ENCODE measurements at regions not wholly inside any gene's neighbourhood (a gene's known extent, or its start where the extent isn't known, plus 50 kb on each side); places are given as distances from the start of the nearest gene placed in this dataset.
"Not testable (repeated sequence)": the region's sequence is repeated elsewhere in the genome, so short reads cannot be mapped to it uniquely, and the experiment has no call there.

DNA sequence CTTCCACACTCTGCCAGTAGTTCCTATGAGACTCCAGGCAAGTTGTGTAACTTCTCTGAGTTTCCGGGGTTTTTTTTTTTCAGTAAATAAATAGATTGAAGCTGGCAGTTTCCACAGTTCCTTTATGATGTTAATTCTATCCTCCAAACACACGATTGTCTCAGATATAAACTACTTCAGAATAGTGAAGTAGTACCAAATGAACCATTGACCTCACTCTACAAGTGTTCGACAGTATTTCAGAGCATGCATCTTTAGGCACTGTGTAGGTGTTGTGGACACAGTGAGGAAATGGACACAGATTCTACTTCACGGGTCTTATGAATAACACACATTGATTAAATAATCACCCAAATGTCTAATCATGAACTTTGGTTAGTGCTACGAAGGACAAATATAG lies 136.1 kb upstream of the IGSF10 start:
- DNase-seq (ENCODE audit: low read depth in 2 of 2), result no peak

GRCh38 chr3:151593928-151594327 lies 133.1 kb upstream of the IGSF10 start:
- no peak for DNase-seq (ENCODE audit: low read depth in 2 of 2)

- no peak for DNase-seq (ENCODE audit: low read depth in 2 of 2)
These were observed 131.4 kb upstream of the IGSF10 start for GRCh38 chr3:151592287-151592686.

- no peak for DNase-seq (ENCODE audit: low read depth in 2 of 2)
These were observed 130.6 kb upstream of the IGSF10 start for GRCh38 chr3:151591441-151591840.

DNA sequence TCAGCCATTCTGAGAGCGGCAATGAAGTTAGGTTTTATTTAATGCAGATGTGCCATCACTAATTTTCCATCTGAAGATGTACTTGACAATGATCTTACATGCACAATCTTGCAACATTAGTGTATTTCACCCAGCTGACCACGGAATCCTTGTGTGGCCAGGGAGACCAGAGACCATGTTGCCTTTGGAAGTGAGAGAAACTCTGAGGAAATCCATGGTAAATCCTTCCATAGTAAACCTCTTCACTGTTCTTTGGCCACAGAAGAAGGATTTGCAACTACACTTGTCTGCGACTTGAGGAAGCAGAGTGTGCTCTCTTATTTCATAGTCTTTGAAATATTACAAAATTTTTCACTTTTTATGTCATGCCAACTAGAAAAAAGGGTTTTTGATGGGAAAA lies 128.4 kb upstream of the IGSF10 start:
- no peak for DNase-seq (ENCODE audit: low read depth in 2 of 2)

DNA sequence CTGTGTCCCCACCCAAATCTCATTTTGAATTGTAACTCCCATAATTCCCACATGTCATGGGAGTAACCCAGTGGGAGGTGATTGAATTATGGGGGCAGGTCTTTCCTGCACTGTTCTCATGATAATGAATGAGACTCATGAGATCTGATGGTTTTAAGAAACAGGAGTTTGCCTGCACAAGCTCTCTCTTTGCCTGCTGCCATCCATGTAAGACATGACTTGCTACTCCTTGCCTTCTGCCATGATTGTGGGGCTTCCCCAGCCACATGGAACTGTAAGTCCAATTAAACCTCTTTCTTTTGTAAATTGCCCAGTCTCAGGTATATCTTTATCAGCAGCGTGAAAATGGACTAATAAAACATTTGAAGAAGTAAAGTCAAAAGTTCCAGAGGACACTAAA lies 126.8 kb upstream of the IGSF10 start:
- not testable (repeated sequence) for DNase-seq (ENCODE audit: low read depth in 2 of 2)

DNA sequence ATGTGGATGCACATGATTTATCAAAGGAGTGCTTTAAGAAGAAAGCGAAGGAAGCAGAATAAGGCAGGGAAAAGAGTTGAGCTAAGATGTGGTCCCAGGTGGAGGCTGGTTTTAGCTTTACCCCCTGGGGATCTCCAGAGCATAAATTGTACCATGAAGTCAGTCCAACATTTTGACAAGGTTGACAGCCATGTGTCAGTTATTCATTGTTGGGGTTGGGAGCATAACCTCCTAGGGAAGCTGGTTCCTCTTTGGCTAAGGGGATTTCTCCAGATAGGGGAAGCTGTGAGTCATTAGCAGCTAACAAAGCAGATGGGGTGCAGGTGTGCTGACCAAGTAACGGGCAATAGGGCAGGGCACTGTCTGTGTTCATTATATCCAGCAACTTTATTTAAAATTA lies 123.7 kb upstream of the IGSF10 start:
- DNase-seq (ENCODE audit: low read depth in 2 of 2), result peak; percentile 14 to 38

DNA sequence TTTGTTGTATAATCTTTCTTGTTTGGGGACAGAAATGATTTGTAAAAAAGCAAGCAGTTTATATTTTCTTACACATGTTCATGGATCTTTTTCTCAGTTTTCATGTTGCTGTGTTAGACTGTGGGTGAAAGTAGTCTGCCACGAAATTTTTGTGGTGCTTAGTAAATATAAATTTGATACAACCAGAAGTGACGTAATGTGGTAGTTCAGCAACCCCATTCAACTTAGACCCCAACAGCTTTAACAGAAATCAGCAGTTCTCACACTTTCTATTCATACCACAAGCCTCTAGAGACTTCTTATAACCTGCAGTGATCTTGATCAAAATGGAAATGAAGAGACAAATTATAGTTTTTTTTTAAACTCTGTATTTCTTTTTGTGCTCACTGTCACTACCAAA lies 120.2 kb upstream of the IGSF10 start:
- no peak for DNase-seq (ENCODE audit: low read depth in 2 of 2)

- no peak for DNase-seq (ENCODE audit: low read depth in 2 of 2)
These were observed 119.7 kb upstream of the IGSF10 start for GRCh38 chr3:151580591-151580990.

DNA sequence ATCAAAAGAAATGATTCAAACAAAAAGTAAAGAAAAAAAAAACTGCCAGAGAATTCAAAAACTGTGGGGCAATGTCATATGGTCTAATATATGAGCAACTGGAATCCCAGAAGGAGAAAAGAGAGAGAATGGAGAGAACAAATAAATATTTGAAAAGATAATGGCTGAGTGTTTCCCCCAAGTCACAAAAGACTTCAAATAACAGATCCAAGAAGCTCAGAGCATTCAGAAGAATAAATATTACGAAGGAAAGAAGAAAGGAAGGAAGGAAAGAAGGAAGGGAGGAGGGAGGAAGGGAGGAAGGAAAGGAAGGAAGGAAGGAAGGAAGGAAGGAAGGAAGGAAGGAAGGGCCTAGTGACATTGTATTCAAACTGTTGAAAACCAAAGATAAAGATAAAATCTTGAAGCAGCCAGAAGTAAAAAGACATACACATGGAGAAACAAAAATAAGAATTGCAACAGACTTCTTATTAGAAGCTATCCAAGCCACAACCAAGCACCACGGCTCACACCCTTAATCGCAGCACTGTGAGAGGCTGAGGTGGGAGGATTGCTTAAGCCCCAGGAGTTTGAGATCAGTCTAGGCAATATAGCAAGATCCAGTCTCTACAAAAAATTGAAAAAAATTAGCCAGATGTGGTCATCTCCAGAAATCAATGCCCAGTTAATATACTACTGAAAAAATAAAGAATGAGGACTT lies 118.9 kb upstream of the IGSF10 start:
- no peak for DNase-seq (ENCODE audit: low read depth in 2 of 2)

DNA sequence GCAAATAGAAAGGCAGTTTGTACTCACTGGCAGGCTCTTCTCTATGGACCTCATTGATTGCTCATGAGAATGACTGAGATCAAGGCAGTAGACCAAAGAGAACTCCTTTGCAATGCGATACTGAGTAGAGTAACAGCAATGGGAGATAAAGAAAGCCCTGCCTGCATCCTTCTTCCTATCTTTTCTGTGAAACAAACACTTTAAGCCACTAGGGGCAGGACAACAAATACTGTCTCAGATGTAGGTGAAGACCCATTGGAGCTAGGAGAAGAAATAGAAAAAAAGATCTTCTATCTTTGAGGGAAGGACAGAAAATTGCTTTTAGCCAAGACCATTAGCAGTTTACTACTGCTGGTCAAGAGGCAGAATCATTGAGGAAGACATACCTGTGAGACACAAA lies 117.6 kb upstream of the IGSF10 start:
- DNase-seq (ENCODE audit: low read depth in 2 of 2), result no peak

DNA sequence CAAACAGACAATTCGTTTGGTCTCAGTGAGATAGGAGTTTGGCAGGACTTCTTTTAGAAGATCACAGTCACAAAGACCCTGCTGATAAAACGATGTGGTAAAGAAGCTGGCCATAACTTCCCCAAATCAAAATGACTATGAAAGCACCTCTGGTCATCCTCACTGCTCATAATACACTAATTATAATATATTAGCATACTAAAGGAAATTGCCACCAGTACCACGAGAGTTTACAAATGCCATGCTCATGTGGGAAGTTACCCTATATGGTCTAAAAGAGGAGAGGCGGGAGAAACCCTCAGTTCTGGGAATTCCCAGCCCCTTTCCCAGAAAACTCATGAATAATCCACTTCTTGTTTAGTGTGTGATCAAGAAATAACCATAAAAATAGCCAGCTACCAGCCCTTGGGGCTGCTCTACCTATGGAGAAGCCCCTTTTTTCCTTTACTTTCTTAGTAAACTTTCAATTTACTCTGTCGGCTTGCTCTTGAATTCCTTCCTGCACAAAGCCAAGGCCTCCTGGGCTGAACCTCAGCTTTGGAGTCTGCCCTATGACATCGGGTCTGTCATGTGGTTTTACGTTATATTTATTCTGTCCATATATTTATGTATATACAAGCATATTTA lies 115.8 kb upstream of the IGSF10 start:
- DNase-seq (ENCODE audit: low read depth in 2 of 2), result no peak

GRCh38 chr3:151568184-151568583 lies 107.3 kb upstream of the IGSF10 start:
- no peak for DNase-seq (ENCODE audit: low read depth in 2 of 2)

- DNase-seq (ENCODE audit: low read depth in 2 of 2), result no peak
These were observed 106.6 kb upstream of the IGSF10 start for GRCh38 chr3:151567477-151567876.

DNA sequence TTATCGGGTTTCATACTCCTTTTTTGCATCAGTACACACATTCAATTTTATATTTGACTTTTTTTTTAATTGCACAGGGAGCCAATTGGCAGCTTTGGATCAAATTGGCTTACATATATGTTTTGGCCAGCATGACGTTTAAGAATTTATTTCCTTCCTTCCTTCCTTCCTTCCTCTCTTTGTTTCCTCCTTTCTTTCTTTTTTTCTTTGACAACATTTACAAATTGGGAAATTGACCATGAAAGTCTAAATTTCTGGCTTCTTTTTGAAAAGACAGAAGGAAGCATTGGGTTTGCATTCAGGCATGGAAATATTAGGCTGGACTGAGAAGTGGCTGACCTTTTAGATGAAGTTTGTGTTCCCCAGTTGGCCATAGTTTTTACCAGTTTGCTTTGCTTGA lies 103.4 kb upstream of the IGSF10 start:
- DNase-seq (ENCODE audit: low read depth in 2 of 2), result no peak

DNA sequence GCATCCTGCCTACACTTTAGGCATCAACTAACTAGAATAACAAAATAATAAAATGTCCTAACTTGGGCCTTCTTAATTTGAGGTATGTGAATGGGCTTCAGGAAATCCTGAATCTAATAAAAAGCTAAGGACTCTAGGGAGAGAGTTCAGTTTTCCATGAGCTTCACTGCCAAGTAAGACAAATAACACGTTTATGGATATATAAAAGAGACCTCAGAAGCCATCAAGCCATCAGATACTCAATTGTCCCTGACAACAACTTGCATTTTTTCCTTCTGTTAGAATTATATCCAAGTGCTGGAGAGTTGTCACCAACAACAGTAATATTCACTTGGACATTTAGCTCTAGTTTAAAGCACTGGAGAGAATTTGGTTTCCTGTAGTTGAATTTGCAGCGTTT lies 102.4 kb upstream of the IGSF10 start:
- DNase-seq (ENCODE audit: low read depth in 2 of 2), result no peak

GRCh38 chr3:151562891-151563290 lies 102.0 kb upstream of the IGSF10 start:
- no peak for DNase-seq (ENCODE audit: low read depth in 2 of 2)

DNA sequence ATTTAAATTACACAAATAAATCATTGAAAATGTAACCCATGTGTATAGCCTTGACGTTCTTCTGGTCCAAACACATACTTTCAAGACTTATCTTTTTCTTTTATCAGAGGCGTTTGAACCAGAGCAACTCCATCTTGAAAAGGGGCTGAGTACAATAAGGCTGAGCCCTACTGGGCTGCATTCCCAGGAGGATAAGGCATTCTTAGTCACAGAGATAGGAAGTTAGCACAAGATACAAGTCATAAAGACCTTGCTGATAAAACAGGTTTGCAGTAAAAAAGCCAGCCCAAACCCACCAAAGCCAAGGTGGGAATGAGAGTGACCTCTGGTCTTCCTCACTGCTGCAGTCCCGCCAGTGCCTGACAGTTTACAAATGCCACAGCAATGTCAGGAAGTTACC lies 101.0 kb upstream of the IGSF10 start:
- no peak for DNase-seq (ENCODE audit: low read depth in 2 of 2)

DNA sequence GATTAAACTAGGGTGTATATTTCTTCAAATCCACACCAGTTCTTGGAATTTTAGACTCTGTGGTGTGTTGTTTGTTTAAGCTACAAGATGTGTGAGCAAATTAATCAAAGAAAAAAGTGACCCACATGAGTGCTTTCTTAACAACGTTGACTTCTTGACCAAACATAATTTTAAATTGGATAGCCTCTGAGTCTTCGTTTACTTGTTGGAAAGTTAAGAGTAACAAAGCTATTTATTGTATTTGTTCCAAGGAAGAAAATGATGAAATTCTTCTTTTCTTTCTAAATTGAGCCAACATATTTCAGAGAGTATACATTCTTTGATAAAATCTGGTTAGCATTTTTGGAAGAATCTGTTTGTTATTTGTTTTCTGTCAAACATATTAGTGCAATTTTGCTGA lies 99.9 kb upstream of the IGSF10 start:
- no peak for DNase-seq (ENCODE audit: low read depth in 2 of 2)

DNA sequence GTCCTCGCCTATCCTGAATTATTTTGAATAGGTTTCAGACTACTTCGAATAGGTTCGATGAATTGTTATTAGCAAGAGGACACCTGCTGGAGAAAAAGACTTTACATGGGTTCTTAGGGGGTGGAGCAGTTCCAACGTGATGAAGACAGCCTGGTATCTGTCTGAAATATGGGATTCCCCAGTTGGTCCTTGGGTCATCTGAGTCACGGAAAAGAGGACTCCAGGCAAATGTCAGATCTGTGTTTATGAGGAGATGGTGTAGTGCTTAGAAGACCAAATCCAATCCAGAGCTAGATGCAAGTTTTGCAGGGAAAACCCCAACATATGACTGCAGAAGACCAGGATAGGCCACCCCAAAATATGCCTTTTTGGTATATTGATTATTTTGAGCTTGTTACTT lies 98.9 kb upstream of the IGSF10 start:
- DNase-seq (ENCODE audit: low read depth in 2 of 2), result no peak

GRCh38 chr3:151558661-151559060 lies 97.8 kb upstream of the IGSF10 start:
- DNase-seq (ENCODE audit: low read depth in 2 of 2), result no peak

GRCh38 chr3:151557068-151557840 lies 96.4 kb upstream of the IGSF10 start:
- no peak for DNase-seq (ENCODE audit: low read depth in 2 of 2)

- no peak for DNase-seq (ENCODE audit: low read depth in 2 of 2)
These were observed 95.7 kb upstream of the IGSF10 start for GRCh38 chr3:151556596-151556995.
